ENCODE measurements at regions not wholly inside any gene's neighbourhood (a gene's known extent, or its start where the extent isn't known, plus 50 kb on each side); places are given as distances from the start of the nearest gene placed in this dataset.
"Not testable (repeated sequence)": the region's sequence is repeated elsewhere in the genome, so short reads cannot be mapped to it uniquely, and the experiment has no call there.

GRCh38 chr20:55140631-55141030 is 665.2 kb downstream of the DOK5 start:
- Histone ChIP-seq H3K27me3 (no peaks in the 10 kb centered on the region), H3K4me3 (no peak overlapping the region), H3K9me3 (no peaks in the 10 kb centered on the region), H3K27ac (no peak overlapping the region), H3K4me1 (no peaks in the 10 kb centered on the region), H3K36me3 (no peaks in the 10 kb centered on the region)
- DNase-seq: no peak
- TF ChIP-seq CTCF (IDR thresholded peaks at IDR 0.05) (no peak), EP300 (IDR thresholded peaks at IDR 0.05) (no peak), POLR2AphosphoS5 (IDR thresholded peaks at IDR 0.05) (no peak), POLR2A (IDR thresholded peaks at IDR 0.05) (no peak)
- ATAC-seq (ENCODE audit: low FRiP score in 2 of 2): no peak
- 48 to 68% methylated on average over 3 of the region's 3 CpGs for WGBS, 2 donors

- Histone ChIP-seq H3K4me3 (no peak overlapping the region), H3K27ac (no peak overlapping the region), H3K4me1 (no peaks in the 10 kb centered on the region), H3K27me3 (no peaks in the 10 kb centered on the region), H3K9me3 (no peaks in the 10 kb centered on the region), H3K36me3 (no peaks in the 10 kb centered on the region)
- no peak for TF ChIP-seq POLR2A (IDR thresholded peaks at IDR 0.05)
- no peak for TF ChIP-seq EP300 (IDR thresholded peaks at IDR 0.05)
- no peak for TF ChIP-seq CTCF (IDR thresholded peaks at IDR 0.05)
- TF ChIP-seq POLR2AphosphoS5 (IDR thresholded peaks at IDR 0.05): no peak
- 72 to 76% methylated on average over 3 of the region's 4 CpGs for WGBS, 2 donors
- no peak for ATAC-seq (ENCODE audit: low FRiP score in 2 of 2)
- DNase-seq: no peak
Measured at GRCh38 chr20:55139173-55139765, 663.9 kb downstream of the DOK5 start.

GRCh38 chr20:55135923-55136322 is 660.5 kb downstream of the DOK5 start:
- no peak overlapping the region for H3K27ac ChIP-seq
- H3K27me3 ChIP-seq: no peaks in the 10 kb centered on the region
- H3K9me3 ChIP-seq: no peaks in the 10 kb centered on the region
- no peaks in the 10 kb centered on the region for H3K36me3 ChIP-seq
- 35 to 46% methylated on average over 3 of the region's 3 CpGs for WGBS, 2 donors
- TF ChIP-seq POLR2A (IDR thresholded peaks at IDR 0.05) (no peak), POLR2AphosphoS5 (IDR thresholded peaks at IDR 0.05) (no peak), CTCF (IDR thresholded peaks at IDR 0.05) (no peak), EP300 (IDR thresholded peaks at IDR 0.05) (no peak)
- no peaks in the 10 kb centered on the region for H3K4me1 ChIP-seq
- no peak for DNase-seq
- no peak overlapping the region for H3K4me3 ChIP-seq
- ATAC-seq (ENCODE audit: low FRiP score in 2 of 2): no peak

- H3K4me3 ChIP-seq: no peak overlapping the region
- no peaks in the 10 kb centered on the region for H3K36me3 ChIP-seq
- TF ChIP-seq POLR2A (IDR thresholded peaks at IDR 0.05): no peak
- TF ChIP-seq EP300 (IDR thresholded peaks at IDR 0.05): no peak
- TF ChIP-seq POLR2AphosphoS5 (IDR thresholded peaks at IDR 0.05): no peak
- no peak for TF ChIP-seq CTCF (IDR thresholded peaks at IDR 0.05)
- WGBS, 2 donors: 82 to 83% methylated on average over 7 of the region's 7 CpGs
- no peaks in the 10 kb centered on the region for H3K4me1 ChIP-seq
- H3K27ac ChIP-seq: no peak overlapping the region
- no peaks in the 10 kb centered on the region for H3K9me3 ChIP-seq
- H3K27me3 ChIP-seq: no peaks in the 10 kb centered on the region
- DNase-seq (no peak), ATAC-seq (ENCODE audit: low FRiP score in 2 of 2) (no peak)
Measured at GRCh38 chr20:55132523-55132922, 657.1 kb downstream of the DOK5 start.

GRCh38 chr20:55117577-55117976 is 642.2 kb downstream of the DOK5 start:
- ATAC-seq (ENCODE audit: low FRiP score in 2 of 2); DNase-seq; H3K4me1 ChIP-seq; H3K9me3 ChIP-seq; H3K36me3 ChIP-seq; H3K27me3 ChIP-seq; H3K27ac ChIP-seq; H3K4me3 ChIP-seq: not testable (repeated sequence)
- WGBS, 2 donors: 70 to 77% methylated on average over 4 of the region's 4 CpGs
